IMR-90 (cell line): ENCODE measurements at regions not wholly inside any gene's neighbourhood (a gene's known extent, or its start where the extent isn't known, plus 50 kb on each side); places are given as distances from the start of the nearest gene placed in this dataset.

Experiments used
- CEBPB ChIP-seq: IDR thresholded peaks from 2 replicates; pipeline ENCODE4 v1.6.1; 2012; ENCODE audit warnings: low read depth, low read length, improper control_type of control experiment
- CTCF ChIP-seq: conservative IDR thresholded peaks from 2 replicates; pipeline ENCODE4 v1.5.1; 2012; ENCODE audit warnings: mild to moderate bottlenecking, low read depth, low read length, improper control_type of control experiment
- POLR2A ChIP-seq: IDR thresholded peaks from 2 replicates; pipeline ENCODE4 v1.6.1; 2012; ENCODE audit warnings: mild to moderate bottlenecking, low read depth, low read length
- RAD21 ChIP-seq: IDR thresholded peaks from 2 replicates; pipeline ENCODE4 v1.6.1; 2012; ENCODE audit warnings: low read length, improper control_type of control experiment

GRCh38 chr3:28860307-28860706 is 420.6 kb upstream of the RBMS3 start:
- no peak for TF ChIP-seq CTCF
- TF ChIP-seq POLR2A = no peak
- TF ChIP-seq CEBPB = peak; percentile 38; the same call in 1 of the 2 replicates
- no peak for TF ChIP-seq RAD21
